ENCODE measurements at regions not wholly inside any gene's neighbourhood (a gene's known extent, or its start where the extent isn't known, plus 50 kb on each side); places are given as distances from the start of the nearest gene placed in this dataset.

DNA sequence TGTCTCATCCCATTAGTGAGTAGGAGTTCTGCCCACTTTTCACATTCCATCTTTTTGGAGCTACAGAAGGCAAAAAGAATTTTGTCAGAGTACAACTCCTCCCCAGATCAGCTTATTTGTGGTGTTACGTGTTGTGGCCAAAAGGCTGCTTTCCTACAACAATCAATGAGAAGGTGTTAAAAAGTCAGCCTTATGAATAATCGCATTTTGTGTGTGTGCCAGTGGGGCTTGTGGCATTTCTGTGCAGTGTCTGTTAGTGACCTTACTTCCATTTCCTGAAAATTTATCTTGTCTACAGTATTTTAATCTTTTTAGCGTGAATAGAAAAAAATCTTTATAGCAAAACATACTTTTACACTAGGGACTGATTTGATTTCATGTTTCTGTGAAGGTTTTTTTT lies 458.3 kb upstream of the LCORL start:
- no peaks in the 10 kb centered on the region for H3K27me3 ChIP-seq (ENCODE audit: low read depth)
- no peaks in the 10 kb centered on the region for H3K36me3 ChIP-seq (replicated peaks)
- in situ Hi-C loops (cut with MboI; ENCODE audit: low sequenced_read_pairs) = no loop called here
- no peaks in the 10 kb centered on the region for H3K4me1 ChIP-seq
- DNase-seq (ENCODE audit: low spot score in 2 of 2) = no peak
- no peak overlapping the region for H3K4me3 ChIP-seq
- H3K9me3 ChIP-seq = no peaks in the 10 kb centered on the region

DNA sequence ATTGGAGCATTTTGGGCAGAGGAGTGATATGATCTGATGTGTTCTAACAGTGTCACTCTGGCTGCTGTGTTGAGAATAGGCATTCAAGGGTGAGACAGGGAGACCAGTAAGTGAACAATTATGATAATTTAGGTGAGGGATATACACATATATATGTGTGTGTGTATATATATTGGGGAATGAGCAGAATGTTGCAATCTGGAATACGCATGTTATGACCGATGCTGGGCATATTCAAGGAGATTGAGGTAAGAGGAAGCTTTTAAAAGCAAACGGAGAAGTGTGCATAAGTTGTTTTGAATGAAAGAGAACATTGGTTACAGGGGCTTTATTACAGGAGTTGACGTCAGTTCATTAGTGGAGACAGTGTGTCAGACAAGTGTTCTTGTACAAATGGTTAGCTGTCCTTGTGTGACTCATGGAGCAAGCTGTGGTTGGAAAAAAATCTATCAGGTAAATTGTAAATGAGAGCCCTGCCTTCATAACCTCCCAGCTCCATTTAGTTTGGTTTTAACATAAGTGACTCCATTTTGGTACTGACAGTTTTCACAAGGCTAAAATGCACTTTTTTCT lies 442.5 kb upstream of the LCORL start:
- Histone ChIP-seq H3K9me3 (no peaks in the 10 kb centered on the region), H3K36me3 (replicated peaks) (no peaks in the 10 kb centered on the region), H3K4me3 (no peak overlapping the region), H3K27me3 (ENCODE audit: low read depth) (no peaks in the 10 kb centered on the region), H3K4me1 (no peaks in the 10 kb centered on the region)
- in situ Hi-C loops (cut with MboI; ENCODE audit: low sequenced_read_pairs) = no loop called here
- no peak for DNase-seq (ENCODE audit: low spot score in 2 of 2)

DNA sequence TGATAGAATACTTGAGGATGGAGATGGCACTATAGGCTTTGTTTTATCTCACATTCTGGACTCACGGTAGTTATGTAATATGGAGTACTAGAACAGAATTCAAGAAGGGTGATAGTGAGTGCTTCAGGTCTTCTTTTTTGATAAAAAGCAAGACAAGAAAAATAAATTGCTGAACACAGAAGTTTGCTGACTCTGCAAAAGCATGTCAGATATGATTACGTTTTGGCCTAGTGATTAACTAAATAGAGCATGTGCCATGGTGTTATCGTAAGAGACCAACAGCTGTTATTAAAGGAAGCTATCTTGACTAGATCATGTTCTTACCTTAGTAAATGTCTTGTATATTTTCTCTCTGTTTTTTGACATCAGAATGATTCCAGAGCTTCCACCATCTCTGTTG lies 436.9 kb upstream of the LCORL start:
- no peaks in the 10 kb centered on the region for H3K9me3 ChIP-seq
- no peaks in the 10 kb centered on the region for H3K4me1 ChIP-seq
- in situ Hi-C loops (cut with MboI; ENCODE audit: low sequenced_read_pairs) = no loop called here
- DNase-seq (ENCODE audit: low spot score in 2 of 2) = no peak
- H3K27me3 ChIP-seq (ENCODE audit: low read depth) = no peaks in the 10 kb centered on the region
- no peak overlapping the region for H3K4me3 ChIP-seq
- H3K36me3 ChIP-seq (replicated peaks) = no peaks in the 10 kb centered on the region

DNA sequence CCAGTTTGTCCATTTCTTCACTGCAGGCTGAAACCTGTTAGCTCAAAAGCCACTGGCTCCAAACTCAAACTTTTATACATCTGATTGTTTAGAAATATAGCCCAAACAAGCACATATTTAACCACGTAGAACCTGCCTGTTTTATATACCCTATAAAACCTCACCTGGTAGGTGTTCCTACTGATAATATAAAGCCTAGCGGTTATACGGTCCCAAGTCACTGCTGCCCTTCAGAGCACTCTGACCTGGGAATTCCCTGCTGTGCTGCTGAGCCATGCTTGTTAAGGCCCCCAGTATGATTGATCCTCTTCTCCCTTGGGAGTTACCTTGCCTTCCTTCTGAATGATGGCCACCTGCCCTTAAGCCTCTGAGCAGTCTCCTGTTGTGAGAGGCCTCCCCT lies 432.8 kb upstream of the LCORL start:
- in situ Hi-C loops (cut with MboI; ENCODE audit: low sequenced_read_pairs) = no loop called here
- no peak for DNase-seq (ENCODE audit: low spot score in 2 of 2)
- H3K4me3 ChIP-seq = no peak overlapping the region
- no peaks in the 10 kb centered on the region for H3K9me3 ChIP-seq
- H3K36me3 ChIP-seq (replicated peaks) = no peaks in the 10 kb centered on the region
- H3K27me3 ChIP-seq (ENCODE audit: low read depth) = no peaks in the 10 kb centered on the region
- H3K4me1 ChIP-seq = no peaks in the 10 kb centered on the region

DNA sequence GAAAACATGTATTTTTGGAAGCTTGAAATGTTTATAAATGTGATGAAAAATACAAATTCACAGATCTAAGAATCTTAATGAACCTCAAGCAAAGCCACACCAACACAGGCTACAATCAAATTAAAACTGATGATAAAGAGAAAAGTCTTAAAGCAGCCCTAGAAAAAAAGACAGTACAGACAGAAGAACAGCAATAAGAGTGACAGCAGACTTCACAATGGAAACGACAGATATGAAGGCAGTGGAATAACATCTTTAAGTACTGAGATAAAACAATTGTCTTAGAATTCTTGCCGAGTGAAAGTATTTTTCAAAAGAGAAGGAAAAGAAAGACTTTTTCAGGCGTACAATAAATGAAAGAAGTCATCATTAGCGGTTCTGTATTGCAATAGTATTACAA lies 423.6 kb upstream of the LCORL start:
- H3K36me3 ChIP-seq (replicated peaks) = no peaks in the 10 kb centered on the region
- no peak overlapping the region for H3K4me3 ChIP-seq
- no peak for DNase-seq (ENCODE audit: low spot score in 2 of 2)
- no peaks in the 10 kb centered on the region for H3K9me3 ChIP-seq
- no peaks in the 10 kb centered on the region for H3K27me3 ChIP-seq (ENCODE audit: low read depth)
- in situ Hi-C loops (cut with MboI; ENCODE audit: low sequenced_read_pairs) = no loop called here
- H3K4me1 ChIP-seq = no peaks in the 10 kb centered on the region

DNA sequence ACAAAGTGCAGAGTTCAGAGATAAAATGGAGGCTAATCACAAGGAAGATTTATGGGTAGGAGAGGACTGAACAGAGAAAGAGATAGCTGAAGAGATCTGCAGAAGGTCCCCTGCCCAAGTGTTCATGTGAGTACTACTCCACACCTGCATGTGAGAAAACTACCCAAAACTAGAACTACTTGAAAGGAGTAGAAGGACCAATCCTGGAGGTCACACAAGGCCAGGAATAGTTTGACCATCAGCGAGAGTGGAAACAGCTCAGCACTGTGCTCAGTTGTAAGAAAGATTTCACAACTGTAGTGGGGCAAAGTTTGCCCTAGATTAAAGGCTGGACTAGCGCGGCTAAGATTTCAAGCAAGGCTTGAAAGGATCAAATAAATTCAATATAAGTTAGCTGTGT lies 422.7 kb upstream of the LCORL start:
- in situ Hi-C loops (cut with MboI; ENCODE audit: low sequenced_read_pairs) = no loop called here
- H3K36me3 ChIP-seq (replicated peaks) = no peaks in the 10 kb centered on the region
- DNase-seq (ENCODE audit: low spot score in 2 of 2) = no peak
- H3K4me1 ChIP-seq = no peaks in the 10 kb centered on the region
- no peak overlapping the region for H3K4me3 ChIP-seq
- H3K9me3 ChIP-seq = no peaks in the 10 kb centered on the region
- no peaks in the 10 kb centered on the region for H3K27me3 ChIP-seq (ENCODE audit: low read depth)

DNA sequence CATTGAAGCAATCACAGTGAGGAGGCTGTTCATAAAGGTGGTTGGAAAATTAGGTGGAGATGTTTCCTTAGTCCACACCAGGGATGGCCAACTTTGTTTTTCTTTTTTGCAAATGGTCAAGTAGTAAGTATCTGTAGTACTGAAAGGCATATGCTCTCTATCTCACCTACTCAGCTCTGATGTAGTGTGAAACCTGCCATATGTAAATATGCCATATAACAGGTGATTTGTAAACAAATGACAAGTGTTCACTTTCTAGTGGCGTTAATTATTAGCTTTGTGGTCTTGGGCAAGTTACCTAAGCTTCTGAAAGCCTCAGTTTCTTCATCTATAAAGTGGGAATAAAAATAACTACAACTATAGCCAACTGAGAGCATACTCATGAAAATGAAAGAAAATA lies 421.4 kb upstream of the LCORL start:
- in situ Hi-C loops (cut with MboI; ENCODE audit: low sequenced_read_pairs) = no loop called here
- Histone ChIP-seq H3K9me3 (no peaks in the 10 kb centered on the region), H3K4me1 (no peaks in the 10 kb centered on the region), H3K36me3 (replicated peaks) (no peaks in the 10 kb centered on the region), H3K27me3 (ENCODE audit: low read depth) (no peaks in the 10 kb centered on the region), H3K4me3 (no peak overlapping the region)
- no peak for DNase-seq (ENCODE audit: low spot score in 2 of 2)

DNA sequence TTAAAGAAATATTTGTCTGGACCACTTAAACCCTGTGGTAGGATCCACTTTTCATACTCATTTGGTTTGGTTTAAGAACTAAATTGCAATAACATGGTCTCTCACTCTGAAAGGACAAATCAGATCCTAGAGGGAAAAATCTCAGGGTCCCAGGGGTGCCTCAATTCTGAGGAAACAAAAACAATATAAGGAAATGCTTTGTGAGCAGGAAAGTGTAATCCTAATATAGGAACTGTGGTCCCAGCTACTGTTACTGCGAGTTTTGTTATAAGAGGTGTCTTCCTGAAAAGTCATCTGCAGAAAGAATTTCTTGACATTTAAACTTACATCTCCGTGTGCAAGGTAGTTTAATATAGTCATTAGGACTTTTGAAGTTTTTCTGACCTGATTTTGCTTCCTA lies 420.1 kb upstream of the LCORL start:
- DNase-seq (ENCODE audit: low spot score in 2 of 2) = no peak
- no peaks in the 10 kb centered on the region for H3K4me1 ChIP-seq
- no peak overlapping the region for H3K4me3 ChIP-seq
- H3K9me3 ChIP-seq = no peaks in the 10 kb centered on the region
- in situ Hi-C loops (cut with MboI; ENCODE audit: low sequenced_read_pairs) = no loop called here
- H3K36me3 ChIP-seq (replicated peaks) = no peaks in the 10 kb centered on the region
- H3K27me3 ChIP-seq (ENCODE audit: low read depth) = no peaks in the 10 kb centered on the region

DNA sequence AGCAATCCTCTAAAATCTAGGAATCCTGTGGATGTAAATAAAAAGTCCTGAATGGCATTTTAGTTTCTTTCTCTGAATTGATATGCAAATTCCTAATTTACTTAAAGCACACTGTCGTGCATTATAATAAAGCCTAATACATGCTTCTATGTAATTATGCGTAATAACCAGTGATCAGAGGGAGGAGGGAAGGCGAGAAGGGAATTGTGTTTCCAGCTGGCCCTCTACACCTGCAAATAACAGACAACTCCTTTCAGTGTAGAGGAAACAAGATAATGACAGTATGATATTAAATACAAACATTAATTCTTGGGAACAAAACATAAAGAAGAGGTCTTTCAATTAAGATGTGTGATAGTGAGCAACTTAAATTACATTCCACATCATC lies 419.6 kb upstream of the LCORL start:
- Histone ChIP-seq H3K4me1 (no peaks in the 10 kb centered on the region), H3K27me3 (ENCODE audit: low read depth) (no peaks in the 10 kb centered on the region), H3K9me3 (no peaks in the 10 kb centered on the region), H3K4me3 (no peak overlapping the region), H3K36me3 (replicated peaks) (no peaks in the 10 kb centered on the region)
- no peak for DNase-seq (ENCODE audit: low spot score in 2 of 2)
- in situ Hi-C loops (cut with MboI; ENCODE audit: low sequenced_read_pairs) = no loop called here

DNA sequence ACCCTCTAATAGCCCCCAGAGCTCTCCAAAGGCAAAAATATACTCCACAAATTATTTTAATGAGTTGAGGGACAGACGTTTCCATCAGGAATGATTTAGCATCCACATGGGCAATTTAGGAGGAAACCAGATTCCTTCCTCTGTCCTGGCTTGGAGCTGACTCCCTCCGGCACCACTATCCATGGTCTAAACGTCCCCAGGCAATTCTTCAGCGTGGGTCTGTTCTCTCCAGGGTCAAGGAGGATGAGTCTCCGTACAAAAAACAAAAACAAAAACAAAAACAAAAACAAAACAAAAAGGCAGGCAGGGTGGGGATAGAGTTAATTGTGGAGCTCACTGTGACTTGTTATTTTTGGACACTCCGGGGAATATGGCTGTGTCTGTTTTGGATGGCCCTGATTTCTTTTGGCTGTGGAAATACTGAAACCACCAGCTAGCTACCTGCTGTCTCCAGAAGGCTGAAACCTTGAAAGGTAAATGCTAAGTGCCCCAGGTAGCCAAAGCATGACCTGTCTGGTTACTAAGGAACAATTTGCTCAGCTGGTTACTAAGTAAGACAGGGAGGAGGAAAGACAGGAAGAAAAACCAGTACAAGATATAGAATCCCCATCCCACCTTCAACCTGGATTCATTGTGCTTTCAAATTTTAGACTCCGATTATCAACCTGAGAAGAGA lies 419.1 kb upstream of the LCORL start:
- Histone ChIP-seq H3K9me3 (no peaks in the 10 kb centered on the region), H3K36me3 (replicated peaks) (no peaks in the 10 kb centered on the region), H3K4me3 (no peak overlapping the region), H3K27me3 (ENCODE audit: low read depth) (no peaks in the 10 kb centered on the region), H3K4me1 (no peaks in the 10 kb centered on the region)
- in situ Hi-C loops (cut with MboI; ENCODE audit: low sequenced_read_pairs) = no loop called here
- no peak for DNase-seq (ENCODE audit: low spot score in 2 of 2)

DNA sequence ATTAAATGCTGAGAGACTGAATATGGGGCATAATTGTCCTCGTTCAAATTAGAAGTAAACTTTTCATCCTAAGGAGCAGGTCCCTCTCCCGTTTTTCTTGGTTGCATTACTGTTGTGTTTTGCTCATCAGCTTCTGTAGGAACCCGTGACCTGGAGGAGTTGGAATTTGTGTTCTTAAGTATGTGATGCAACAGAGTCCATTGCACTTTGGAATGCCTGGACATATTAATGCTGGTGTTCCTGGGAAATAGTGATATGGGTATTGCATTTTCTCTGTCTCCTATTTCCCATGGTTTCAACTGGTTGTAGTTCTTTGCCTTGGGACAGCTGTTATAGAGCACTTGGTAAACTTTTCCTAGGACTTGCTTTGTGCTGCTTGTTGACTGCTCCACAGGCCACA lies 417.8 kb upstream of the LCORL start:
- no peak for DNase-seq (ENCODE audit: low spot score in 2 of 2)
- in situ Hi-C loops (cut with MboI; ENCODE audit: low sequenced_read_pairs) = no loop called here
- no peaks in the 10 kb centered on the region for H3K4me1 ChIP-seq
- no peaks in the 10 kb centered on the region for H3K9me3 ChIP-seq
- H3K4me3 ChIP-seq = no peak overlapping the region
- H3K27me3 ChIP-seq (ENCODE audit: low read depth) = no peaks in the 10 kb centered on the region
- no peaks in the 10 kb centered on the region for H3K36me3 ChIP-seq (replicated peaks)

DNA sequence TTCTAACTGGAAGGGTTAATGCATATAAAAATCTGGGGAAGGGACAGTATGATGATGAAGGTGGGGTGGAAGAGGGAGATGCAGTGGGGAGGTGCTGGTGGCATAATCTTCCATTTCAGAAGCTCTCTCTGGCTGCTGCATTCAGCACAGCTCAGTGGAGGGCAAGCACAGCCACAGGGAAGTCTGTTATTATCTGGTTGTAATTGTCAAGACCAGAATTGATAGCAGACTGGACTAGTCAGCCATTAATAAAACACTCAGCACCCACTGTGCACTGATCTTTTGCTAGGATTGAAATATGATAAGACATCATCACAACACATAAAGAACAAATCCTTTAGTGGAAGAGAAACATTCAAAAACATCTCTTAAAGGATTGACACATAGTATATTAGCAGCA lies 414.2 kb upstream of the LCORL start:
- Histone ChIP-seq H3K27me3 (ENCODE audit: low read depth) (no peaks in the 10 kb centered on the region), H3K36me3 (replicated peaks) (no peaks in the 10 kb centered on the region), H3K9me3 (no peaks in the 10 kb centered on the region), H3K4me1 (no peaks in the 10 kb centered on the region), H3K4me3 (no peak overlapping the region)
- in situ Hi-C loops (cut with MboI; ENCODE audit: low sequenced_read_pairs) = no loop called here
- no peak for DNase-seq (ENCODE audit: low spot score in 2 of 2)

DNA sequence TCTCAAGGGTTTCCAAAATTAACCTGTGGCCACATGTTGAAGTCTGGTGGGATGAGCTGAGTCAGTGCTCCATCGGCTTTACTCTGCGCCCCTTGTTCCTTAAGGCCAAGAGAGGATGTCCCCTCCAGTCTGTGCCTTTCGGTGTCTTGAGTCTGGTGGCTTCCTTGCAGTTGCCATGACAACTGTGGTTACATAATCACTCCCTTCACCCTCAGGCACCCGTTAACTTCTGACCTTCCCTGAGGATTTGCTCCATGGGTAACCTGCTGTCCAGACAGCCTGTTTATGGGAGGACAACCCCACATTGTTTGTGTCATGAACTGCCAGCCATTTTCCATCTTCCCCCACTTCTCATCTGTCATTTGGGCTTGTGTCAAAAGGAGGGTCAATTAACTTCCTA lies 401.1 kb upstream of the LCORL start:
- no peaks in the 10 kb centered on the region for H3K27me3 ChIP-seq (ENCODE audit: low read depth)
- H3K4me3 ChIP-seq = no peak overlapping the region
- H3K9me3 ChIP-seq = no peaks in the 10 kb centered on the region
- no peaks in the 10 kb centered on the region for H3K4me1 ChIP-seq
- in situ Hi-C loops (cut with MboI; ENCODE audit: low sequenced_read_pairs) = no loop called here
- no peaks in the 10 kb centered on the region for H3K36me3 ChIP-seq (replicated peaks)
- DNase-seq (ENCODE audit: low spot score in 2 of 2) = no peak

DNA sequence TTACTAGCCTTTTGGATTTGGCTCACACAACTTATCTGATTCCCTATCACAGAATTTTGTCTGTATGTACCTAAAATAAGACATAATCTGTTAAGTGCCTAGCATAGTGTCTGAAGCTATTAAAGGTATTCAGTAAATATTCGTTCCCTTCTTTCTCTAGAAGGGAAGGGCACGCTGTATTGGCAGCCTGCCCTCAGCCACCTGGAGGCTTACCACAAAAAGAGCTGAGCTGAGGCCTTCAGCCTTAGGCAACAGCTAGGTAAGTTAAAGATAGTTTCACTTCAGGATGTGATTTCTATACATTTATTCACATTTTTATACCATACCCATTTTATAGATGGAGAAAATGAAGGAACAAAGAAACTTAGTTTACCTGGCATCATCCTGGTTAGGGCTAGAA lies 400.0 kb upstream of the LCORL start:
- no peak overlapping the region for H3K4me3 ChIP-seq
- DNase-seq (ENCODE audit: low spot score in 2 of 2) = no peak
- no peaks in the 10 kb centered on the region for H3K27me3 ChIP-seq (ENCODE audit: low read depth)
- H3K4me1 ChIP-seq = no peaks in the 10 kb centered on the region
- H3K9me3 ChIP-seq = no peaks in the 10 kb centered on the region
- in situ Hi-C loops (cut with MboI; ENCODE audit: low sequenced_read_pairs) = no loop called here
- no peaks in the 10 kb centered on the region for H3K36me3 ChIP-seq (replicated peaks)

DNA sequence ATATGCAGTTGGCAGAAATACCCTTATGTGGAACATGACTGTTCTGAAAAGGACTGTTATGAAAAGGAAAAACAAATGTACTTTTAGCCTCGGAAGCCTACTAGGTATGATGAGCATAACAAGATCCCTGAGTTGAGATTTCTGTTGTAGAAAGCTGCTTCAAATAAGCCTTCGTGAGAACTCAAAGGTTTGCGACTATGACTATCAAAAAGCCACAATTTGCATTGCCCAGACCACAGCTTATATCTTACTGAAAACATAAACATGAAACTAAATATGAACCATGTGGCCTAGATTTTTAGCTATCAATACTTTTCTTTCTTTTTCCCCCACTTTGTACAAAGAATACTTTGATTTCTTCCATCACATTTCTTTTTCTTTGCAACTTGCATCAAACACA lies 398.2 kb upstream of the LCORL start:
- in situ Hi-C loops (cut with MboI; ENCODE audit: low sequenced_read_pairs) = no loop called here
- H3K4me3 ChIP-seq = no peak overlapping the region
- no peak for DNase-seq (ENCODE audit: low spot score in 2 of 2)
- no peaks in the 10 kb centered on the region for H3K4me1 ChIP-seq
- no peaks in the 10 kb centered on the region for H3K36me3 ChIP-seq (replicated peaks)
- H3K27me3 ChIP-seq (ENCODE audit: low read depth) = no peaks in the 10 kb centered on the region
- no peaks in the 10 kb centered on the region for H3K9me3 ChIP-seq
